ENCODE measurements at regions not wholly inside any gene's neighbourhood (a gene's known extent, or its start where the extent isn't known, plus 50 kb on each side); places are given as distances from the start of the nearest gene placed in this dataset.

GRCh38 chr13:81540777-81541176 is 1199.9 kb upstream of the SPRY2 start:
- DNase-seq (ENCODE audit: low spot score) (no peak), ATAC-seq (ENCODE audit: low FRiP score) (no peak)
- no peak for TF ChIP-seq CTCF (IDR thresholded peaks at IDR 0.05)

- TF ChIP-seq CTCF (IDR thresholded peaks at IDR 0.05), result no peak
- ATAC-seq (ENCODE audit: low FRiP score), result no peak
- DNase-seq (ENCODE audit: low spot score), result no peak
These were observed 1198.8 kb upstream of the SPRY2 start for GRCh38 chr13:81539643-81540150.

GRCh38 chr13:81498969-81499368 is 1158.0 kb upstream of the SPRY2 start:
- DNase-seq (ENCODE audit: low spot score) (no peak), ATAC-seq (ENCODE audit: low FRiP score) (no peak)
- TF ChIP-seq CTCF (IDR thresholded peaks at IDR 0.05), result no peak

- ATAC-seq (ENCODE audit: low FRiP score), result no peak
- no peak for TF ChIP-seq CTCF (IDR thresholded peaks at IDR 0.05)
- no peak for DNase-seq (ENCODE audit: low spot score)
These were observed 1152.2 kb upstream of the SPRY2 start for GRCh38 chr13:81493144-81493543.

- DNase-seq (ENCODE audit: low spot score), result no peak
- no peak for TF ChIP-seq CTCF (IDR thresholded peaks at IDR 0.05)
- no peak for ATAC-seq (ENCODE audit: low FRiP score)
These were observed 1151.5 kb upstream of the SPRY2 start for GRCh38 chr13:81492449-81492848.

- DNase-seq (ENCODE audit: low spot score), result no peak
- no peak for TF ChIP-seq CTCF (IDR thresholded peaks at IDR 0.05)
These were observed 1147.1 kb upstream of the SPRY2 start for GRCh38 chr13:81488021-81488420.

GRCh38 chr13:81487151-81487550 is 1146.2 kb upstream of the SPRY2 start:
- ATAC-seq (ENCODE audit: low FRiP score) (no peak), DNase-seq (ENCODE audit: low spot score) (no peak)
- no peak for TF ChIP-seq CTCF (IDR thresholded peaks at IDR 0.05)

More at GRCh38 chr13:81488021-81488420, 1147.1 kb upstream of the SPRY2 start:
- no peak for ATAC-seq (ENCODE audit: low FRiP score)

Measured in omental fat pad (tissue), 3 donors.